Fibroblast of pulmonary artery (primary cell): ENCODE measurements at regions not wholly inside any gene's neighbourhood (a gene's known extent, or its start where the extent isn't known, plus 50 kb on each side); places are given as distances from the start of the nearest gene placed in this dataset.
A peak's percentile ranks its signal among the peaks of the same experiment; 100 is the strongest.

Source experiments
- DNase-seq: peaks from one replicate; pipeline ENCODE4 v3.0.0-alpha.2; 2010; ENCODE audit warnings: low read depth
- H3K4me3 ChIP-seq: replicated peaks from 2 replicates; pipeline ENCODE4 v1.5.1; 2011; ENCODE audit warnings: low read depth, mild to moderate bottlenecking, control low read depth, low read length, moderate library complexity
- CTCF ChIP-seq: IDR thresholded peaks from 2 replicates; pipeline ENCODE4 v1.5.1; 2011; ENCODE audit warnings: mild to moderate bottlenecking, control low read depth, low read length, inconsistent platforms; ENCODE audit errors: missing control alignments

DNA sequence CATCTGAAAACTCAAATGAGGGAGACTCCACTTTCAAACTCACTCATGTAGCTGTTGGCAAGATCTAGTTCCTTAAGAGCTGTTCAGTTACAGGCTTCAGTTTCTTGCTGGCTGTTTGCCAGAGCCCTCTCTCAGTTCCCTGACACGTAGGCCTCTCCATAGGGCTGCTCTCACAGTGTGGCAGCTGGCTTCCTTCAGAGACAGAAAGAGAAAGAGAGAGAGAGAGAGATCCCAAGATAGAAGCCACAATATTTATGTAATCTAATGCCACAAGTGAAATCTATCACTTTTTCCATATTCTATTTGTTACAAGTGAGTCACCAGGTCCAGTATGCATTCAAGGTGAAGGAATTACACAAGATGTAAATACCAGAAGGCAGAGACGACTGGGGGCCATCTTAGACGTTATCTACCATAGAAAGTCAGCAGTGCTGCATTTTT lies 168.8 kb downstream of the RCN1 start:
- peak; percentile 91 for DNase-seq
- TF ChIP-seq CTCF, result no peak
- H3K4me3 ChIP-seq, result no peak overlapping the region

DNA sequence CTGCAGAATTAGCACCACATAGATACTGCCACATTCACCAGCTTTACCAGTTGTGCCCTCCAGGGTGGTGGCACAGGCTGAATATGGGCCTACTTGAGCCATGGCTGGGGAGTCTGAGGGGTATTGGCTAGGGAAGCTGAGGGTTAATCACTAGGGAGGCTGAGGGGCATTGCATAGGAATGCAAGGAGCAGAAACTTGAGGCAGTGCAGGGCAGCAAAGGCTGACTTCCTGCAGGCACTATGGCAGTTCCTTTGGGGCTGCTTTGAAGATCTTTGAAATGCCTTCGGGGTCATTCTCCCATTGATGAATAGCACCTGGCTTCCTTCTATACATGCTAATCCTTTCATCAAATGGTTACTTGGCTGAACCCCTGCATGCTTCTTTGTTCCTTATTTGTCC lies 171.5 kb downstream of the RCN1 start:
- DNase-seq, result no peak
- TF ChIP-seq CTCF, result no peak
- no peak overlapping the region for H3K4me3 ChIP-seq

- DNase-seq, result no peak
- TF ChIP-seq CTCF, result no peak
- H3K4me3 ChIP-seq, result no peak overlapping the region
These were observed 169.4 kb downstream of the WT1 start for GRCh38 chr11:32265911-32266310.

DNA sequence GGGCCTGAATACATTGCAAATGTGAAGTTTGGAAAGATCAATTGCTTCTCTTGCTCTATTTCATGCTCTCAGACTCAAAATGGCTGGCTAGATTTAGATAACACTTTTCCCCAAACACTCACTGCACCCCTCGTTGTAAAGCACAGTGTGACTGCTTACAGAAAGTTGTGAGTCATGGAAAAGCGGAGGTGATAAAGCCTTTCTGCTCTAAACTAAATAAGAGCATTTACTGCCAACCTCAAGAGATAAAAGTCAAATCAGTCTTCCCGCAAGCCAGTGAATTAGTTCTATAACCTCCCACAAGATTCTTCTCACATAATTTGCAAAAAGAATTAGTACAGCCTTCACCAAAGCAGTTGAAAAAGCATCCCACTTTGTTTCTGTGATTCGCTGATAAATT lies 168.7 kb downstream of the WT1 start:
- no peak overlapping the region for H3K4me3 ChIP-seq
- no peak for TF ChIP-seq CTCF
- DNase-seq, result peak; percentile 42

DNA sequence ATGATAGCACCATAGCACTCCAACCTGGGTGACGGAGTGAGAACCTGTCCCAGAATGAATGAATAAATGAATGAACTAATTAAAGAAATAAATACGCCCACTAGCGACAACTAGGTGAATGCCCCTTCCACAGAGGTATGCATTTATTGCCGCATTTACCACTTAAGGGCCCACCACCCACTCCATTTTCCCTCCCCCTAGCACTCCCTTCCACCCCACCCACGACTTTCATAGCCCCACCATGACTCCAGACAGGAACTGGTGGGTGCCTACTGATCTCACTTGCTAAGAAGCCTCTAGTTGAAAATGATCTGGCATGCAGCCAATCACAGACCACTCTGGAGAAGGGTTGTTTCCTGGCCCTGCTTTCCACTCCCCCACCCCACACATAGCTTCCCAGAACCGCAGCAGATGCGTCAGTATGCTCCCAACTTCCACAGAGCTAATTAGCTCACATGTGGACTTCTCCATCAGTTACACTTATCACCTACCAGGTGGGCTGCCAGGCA lies 167.6 kb downstream of the WT1 start:
- TF ChIP-seq CTCF, result no peak
- DNase-seq, result no peak

GRCh38 chr11:32273931-32274330 lies 161.4 kb downstream of the WT1 start:
- DNase-seq, result no peak
- TF ChIP-seq CTCF, result no peak
- H3K4me3 ChIP-seq, result no peak overlapping the region

More for the DNA sequence above, 167.6 kb downstream of the WT1 start:
- H3K4me3 ChIP-seq, result no peak overlapping the region

- no peak for DNase-seq
- H3K4me3 ChIP-seq, result no peak overlapping the region
- TF ChIP-seq CTCF, result peak; percentile 23
These were observed 155.7 kb downstream of the WT1 start for GRCh38 chr11:32279672-32280071.
